ENCODE measurements at regions not wholly inside any gene's neighbourhood (a gene's known extent, or its start where the extent isn't known, plus 50 kb on each side); places are given as distances from the start of the nearest gene placed in this dataset.

DNA sequence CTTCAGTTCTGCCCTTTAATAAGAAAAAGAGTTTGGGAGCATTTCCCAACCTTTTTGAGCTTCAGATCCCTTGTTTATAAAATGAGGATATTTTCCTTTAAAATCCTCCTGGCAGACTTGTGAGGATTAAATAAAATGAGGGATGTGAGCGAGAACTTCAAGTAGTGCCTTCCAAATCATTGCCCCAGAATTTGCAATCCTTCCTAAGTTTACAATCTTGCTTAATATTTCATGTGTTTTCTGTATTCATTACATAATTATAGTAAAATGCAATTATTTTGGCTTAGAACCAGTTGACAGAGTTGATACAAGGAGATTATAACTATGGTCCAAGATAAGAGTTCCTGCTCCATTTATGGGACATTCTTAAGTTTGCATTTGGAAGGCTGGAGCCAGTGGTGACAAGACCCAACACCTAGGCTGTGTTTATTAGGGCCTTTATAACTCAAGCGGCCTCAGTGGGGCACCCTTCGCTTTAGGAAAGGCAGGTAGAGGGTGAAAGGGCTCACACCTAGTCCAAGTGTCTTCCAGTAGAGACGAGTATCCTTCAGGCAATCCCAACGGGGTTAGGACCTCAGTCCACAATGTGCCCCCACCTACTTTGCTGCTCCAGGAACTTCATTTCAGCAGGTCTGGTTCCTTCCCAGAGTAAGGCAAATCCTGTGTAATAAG is 317.5 kb downstream of the WDR11 start:
- DNase-seq (ENCODE audit: low spot score) = no peak
- TF ChIP-seq, protein P1, sequence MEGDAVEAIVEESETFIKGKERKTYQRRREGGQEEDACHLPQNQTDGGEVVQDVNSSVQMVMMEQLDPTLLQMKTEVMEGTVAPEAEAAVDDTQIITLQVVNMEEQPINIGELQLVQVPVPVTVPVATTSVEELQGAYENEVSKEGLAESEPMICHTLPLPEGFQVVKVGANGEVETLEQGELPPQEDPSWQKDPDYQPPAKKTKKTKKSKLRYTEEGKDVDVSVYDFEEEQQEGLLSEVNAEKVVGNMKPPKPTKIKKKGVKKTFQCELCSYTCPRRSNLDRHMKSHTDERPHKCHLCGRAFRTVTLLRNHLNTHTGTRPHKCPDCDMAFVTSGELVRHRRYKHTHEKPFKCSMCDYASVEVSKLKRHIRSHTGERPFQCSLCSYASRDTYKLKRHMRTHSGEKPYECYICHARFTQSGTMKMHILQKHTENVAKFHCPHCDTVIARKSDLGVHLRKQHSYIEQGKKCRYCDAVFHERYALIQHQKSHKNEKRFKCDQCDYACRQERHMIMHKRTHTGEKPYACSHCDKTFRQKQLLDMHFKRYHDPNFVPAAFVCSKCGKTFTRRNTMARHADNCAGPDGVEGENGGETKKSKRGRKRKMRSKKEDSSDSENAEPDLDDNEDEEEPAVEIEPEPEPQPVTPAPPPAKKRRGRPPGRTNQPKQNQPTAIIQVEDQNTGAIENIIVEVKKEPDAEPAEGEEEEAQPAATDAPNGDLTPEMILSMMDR (IDR thresholded peaks at IDR 0.05; ENCODE audit: extremely low read depth, insufficient read depth, missing control alignments) = no peak
- in situ Hi-C loops (cut with MboI; ENCODE audit: low pct_unique_long_range_greater_than_20kb, low sequenced_read_pairs, unreplicated experiment) = no loop called here

DNA sequence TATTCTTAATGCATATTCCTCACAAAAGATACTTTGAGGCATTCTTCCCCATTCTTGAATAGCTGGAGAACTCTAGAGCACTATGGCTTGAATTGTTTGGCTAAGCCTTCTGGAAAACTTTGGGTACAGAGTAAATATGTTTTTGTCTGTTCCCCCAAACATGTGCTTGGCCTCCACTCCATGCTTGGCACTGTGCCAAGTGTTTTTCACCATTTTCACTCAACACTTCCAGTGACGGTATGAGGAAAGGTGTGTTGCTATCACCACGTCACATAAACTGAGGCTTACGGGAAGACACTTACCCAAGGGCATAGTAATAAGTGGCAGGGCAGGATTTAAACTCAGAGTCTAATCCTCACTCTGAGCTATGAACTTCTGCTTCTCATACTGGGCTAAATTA is 318.2 kb downstream of the WDR11 start:
- TF ChIP-seq, protein P1 (IDR thresholded peaks at IDR 0.05; ENCODE audit: extremely low read depth, insufficient read depth, missing control alignments) = no peak
- in situ Hi-C loops (cut with MboI; ENCODE audit: low pct_unique_long_range_greater_than_20kb, low sequenced_read_pairs, unreplicated experiment) = no loop called here
- DNase-seq (ENCODE audit: low spot score) = no peak

DNA sequence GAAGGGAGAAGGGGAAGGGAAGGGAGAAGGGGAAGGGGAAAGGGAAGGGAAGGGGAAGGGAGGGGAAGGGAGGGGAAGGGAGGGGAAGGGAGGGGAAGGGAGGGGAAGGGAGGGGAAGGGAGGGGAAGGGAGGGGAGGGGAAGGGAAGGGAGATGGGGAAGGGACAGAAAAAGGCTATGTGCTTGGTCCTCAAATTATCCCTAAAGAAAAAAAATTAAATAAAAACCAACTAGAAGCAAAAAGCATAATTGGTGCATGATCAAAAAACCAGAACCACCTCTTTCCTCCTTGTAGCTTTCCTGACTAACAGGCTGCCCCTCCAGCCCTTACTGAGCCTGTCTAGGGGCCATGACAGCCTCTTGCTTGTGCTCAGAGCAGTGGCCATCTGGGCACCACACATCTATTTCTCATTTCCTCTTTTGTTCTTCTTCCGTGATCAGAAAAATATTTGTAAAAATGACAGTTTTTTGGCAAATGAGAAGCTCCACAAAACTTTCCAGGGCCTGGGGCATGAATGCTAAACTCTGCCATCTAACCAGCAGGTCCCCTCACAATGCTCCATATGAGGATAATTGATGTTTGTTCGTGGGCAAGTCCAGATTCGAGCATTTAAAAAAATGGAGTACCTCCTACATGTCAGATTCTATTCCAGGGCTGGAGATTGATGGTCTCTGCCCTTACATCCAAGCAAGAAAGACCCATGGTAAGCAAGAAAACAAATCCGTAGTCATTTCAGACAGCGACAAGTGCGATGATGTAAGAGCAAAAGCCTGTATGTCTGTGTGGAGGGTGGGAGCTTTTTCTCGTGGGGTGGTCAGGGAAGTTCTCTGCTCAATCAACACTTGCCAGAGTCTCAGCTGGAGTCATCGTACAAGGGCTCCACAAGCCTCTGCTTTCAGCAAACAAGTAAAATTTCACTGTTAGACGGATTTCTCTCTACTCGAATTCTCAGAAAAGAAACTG is 320.9 kb downstream of the WDR11 start:
- DNase-seq (ENCODE audit: low spot score) = no peak
- in situ Hi-C loops (cut with MboI; ENCODE audit: low pct_unique_long_range_greater_than_20kb, low sequenced_read_pairs, unreplicated experiment) = no loop called here
- TF ChIP-seq, protein P1 (IDR thresholded peaks at IDR 0.05; ENCODE audit: extremely low read depth, insufficient read depth, missing control alignments) = no peak

DNA sequence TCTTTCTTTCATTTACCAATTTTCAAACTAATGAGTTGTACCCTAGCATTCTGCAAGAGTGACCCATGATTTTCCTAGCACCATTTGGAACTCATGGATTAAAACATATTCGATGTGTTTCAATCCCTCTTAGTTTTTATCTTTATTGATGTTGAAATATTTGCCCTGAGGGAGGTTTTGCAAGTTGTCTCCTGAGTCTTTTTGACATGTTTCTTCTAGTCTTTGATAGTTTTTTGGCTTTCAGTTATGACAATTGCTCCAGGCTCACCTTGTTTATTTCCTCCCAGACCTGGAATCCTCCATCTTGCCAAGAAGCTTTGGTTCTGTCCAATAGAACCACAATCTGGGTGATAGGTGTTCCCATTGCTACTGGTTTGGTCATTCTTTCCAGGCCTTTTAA is 327.8 kb downstream of the WDR11 start:
- TF ChIP-seq, protein P1 (IDR thresholded peaks at IDR 0.05; ENCODE audit: extremely low read depth, insufficient read depth, missing control alignments) = no peak
- DNase-seq (ENCODE audit: low spot score) = no peak
- in situ Hi-C loops (cut with MboI; ENCODE audit: low pct_unique_long_range_greater_than_20kb, low sequenced_read_pairs, unreplicated experiment) = no loop called here

DNA sequence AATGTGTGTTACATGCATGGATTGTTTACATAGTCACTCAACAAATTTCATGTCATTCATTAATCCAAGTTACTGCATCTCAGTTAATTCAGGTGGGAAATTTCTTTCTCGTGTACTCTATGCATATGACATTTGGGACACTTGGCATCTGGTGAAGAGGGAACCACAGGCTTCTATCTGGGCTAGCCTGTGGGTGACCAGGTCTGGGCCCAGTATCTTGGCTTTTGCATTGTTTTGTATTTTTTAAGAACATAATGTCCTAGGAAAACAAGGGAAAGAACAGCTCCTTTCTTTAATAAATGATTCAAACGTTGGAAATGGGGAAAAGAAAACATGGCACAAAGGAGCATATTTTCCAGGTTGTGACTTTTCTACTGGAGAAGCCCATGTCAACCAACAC is 331.1 kb downstream of the WDR11 start:
- no peak for DNase-seq (ENCODE audit: low spot score)
- TF ChIP-seq, protein P1 (IDR thresholded peaks at IDR 0.05; ENCODE audit: extremely low read depth, insufficient read depth, missing control alignments) = no peak
- in situ Hi-C loops (cut with MboI; ENCODE audit: low pct_unique_long_range_greater_than_20kb, low sequenced_read_pairs, unreplicated experiment) = no loop called here

DNA sequence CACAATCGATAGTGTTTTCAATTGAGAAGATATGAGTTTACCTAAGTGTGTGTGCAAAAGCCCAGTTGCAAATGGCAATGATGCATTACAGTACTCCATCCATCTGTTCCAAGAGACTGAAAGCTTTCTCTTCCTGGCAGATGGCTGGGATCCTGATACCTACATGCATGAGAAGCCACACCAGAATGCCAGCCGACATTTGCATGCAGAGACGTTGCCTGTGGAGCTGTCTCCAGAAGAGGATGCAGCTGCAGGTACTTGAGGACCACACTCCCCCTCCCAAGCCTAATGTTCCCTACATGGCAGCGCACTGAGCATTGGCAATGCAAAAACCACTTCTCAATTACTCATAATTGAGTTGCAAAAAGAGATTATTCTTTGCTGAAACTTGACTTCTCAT is 332.1 kb downstream of the WDR11 start:
- no peak for DNase-seq (ENCODE audit: low spot score)
- in situ Hi-C loops (cut with MboI; ENCODE audit: low pct_unique_long_range_greater_than_20kb, low sequenced_read_pairs, unreplicated experiment) = no loop called here
- TF ChIP-seq, protein P1 (IDR thresholded peaks at IDR 0.05; ENCODE audit: extremely low read depth, insufficient read depth, missing control alignments) = no peak
